Vagina (tissue), 2 donors: ENCODE measurements at regions not wholly inside any gene's neighbourhood (a gene's known extent, or its start where the extent isn't known, plus 50 kb on each side); places are given as distances from the start of the nearest gene placed in this dataset.

Experiments used
- POLR2A ChIP-seq, 2 donors: fragments of 450-650 bp; IDR thresholded peaks; one replicate each; pipeline ENCODE4 v1.6.1; 2017; ENCODE audit warnings: antibody characterized with exemption in 2 of 2, mild to moderate bottlenecking in 2 of 2, moderate library complexity in 2 of 2
- TF ChIP-seq, protein P1 (sequence below), 3 experiments: fragments of 450-650 bp in 2 of 3; fragments of 200-600 bp in 1 of 3; sonication (generic) in 1 of 3; IDR thresholded peaks; one replicate each; pipeline ENCODE4 v1.5.1; 2017 to 2019; ENCODE audit warnings: antibody characterized with exemption in 3 of 3, mild to moderate bottlenecking in 2 of 3, moderate library complexity in 2 of 3

DNA sequence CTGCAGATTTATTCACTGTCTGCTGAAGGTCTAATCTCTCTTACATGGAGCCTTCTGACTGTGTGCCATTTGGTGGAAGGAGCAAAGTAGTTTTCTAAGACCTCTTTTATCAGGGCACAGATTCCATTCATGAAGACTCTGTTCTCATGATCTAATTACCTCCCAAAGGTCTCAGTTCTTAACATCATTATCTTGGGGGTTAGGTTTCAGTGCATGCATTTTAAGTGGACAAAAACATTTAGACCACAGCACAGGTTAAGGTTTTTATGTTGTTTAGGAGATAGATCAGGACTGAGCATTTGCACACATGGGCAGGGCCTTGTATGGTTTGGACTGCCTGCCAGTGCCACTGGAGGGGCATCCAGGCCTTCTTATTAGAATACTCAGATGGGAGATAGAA lies 746.1 kb downstream of the C12orf50 start:
- TF ChIP-seq, protein P1, sequence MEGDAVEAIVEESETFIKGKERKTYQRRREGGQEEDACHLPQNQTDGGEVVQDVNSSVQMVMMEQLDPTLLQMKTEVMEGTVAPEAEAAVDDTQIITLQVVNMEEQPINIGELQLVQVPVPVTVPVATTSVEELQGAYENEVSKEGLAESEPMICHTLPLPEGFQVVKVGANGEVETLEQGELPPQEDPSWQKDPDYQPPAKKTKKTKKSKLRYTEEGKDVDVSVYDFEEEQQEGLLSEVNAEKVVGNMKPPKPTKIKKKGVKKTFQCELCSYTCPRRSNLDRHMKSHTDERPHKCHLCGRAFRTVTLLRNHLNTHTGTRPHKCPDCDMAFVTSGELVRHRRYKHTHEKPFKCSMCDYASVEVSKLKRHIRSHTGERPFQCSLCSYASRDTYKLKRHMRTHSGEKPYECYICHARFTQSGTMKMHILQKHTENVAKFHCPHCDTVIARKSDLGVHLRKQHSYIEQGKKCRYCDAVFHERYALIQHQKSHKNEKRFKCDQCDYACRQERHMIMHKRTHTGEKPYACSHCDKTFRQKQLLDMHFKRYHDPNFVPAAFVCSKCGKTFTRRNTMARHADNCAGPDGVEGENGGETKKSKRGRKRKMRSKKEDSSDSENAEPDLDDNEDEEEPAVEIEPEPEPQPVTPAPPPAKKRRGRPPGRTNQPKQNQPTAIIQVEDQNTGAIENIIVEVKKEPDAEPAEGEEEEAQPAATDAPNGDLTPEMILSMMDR (IDR thresholded peaks at IDR 0.05) = no peak
- TF ChIP-seq POLR2A (IDR thresholded peaks at IDR 0.05) = no peak
